Fibroblast of peridontal ligament (primary cell): ENCODE measurements at regions not wholly inside any gene's neighbourhood (a gene's known extent, or its start where the extent isn't known, plus 50 kb on each side); places are given as distances from the start of the nearest gene placed in this dataset.
A peak's percentile ranks its signal among the peaks of the same experiment; 100 is the strongest.
"Not testable (repeated sequence)": the region's sequence is repeated elsewhere in the genome, so short reads cannot be mapped to it uniquely, and the experiment has no call there.

Experiments used
- DNase-seq: peaks from one replicate; pipeline ENCODE4 v3.0.0-alpha.2; 2010; ENCODE audit errors: extremely low read depth

- no peak for DNase-seq
Observed at GRCh38 chr10:20616056-20616671, 280.9 kb downstream of the NEBL start.

- DNase-seq = no peak
Observed at GRCh38 chr10:20615395-20615794, 281.7 kb downstream of the NEBL start.

GRCh38 chr10:20614911-20615310, 282.2 kb downstream of the NEBL start:
- no peak for DNase-seq

GRCh38 chr10:20608503-20608902, 288.6 kb downstream of the NEBL start:
- DNase-seq = no peak

- no peak for DNase-seq
Observed at GRCh38 chr10:20606985-20607384, 290.1 kb downstream of the NEBL start.

- DNase-seq = no peak
Observed at GRCh38 chr10:20601941-20602461, 295.1 kb downstream of the NEBL start.

GRCh38 chr10:20598590-20598989, 298.5 kb downstream of the NEBL start:
- peak; percentile 0 for DNase-seq

- DNase-seq = no peak
Observed at GRCh38 chr10:20596911-20597310, 300.2 kb downstream of the NEBL start.

- DNase-seq = no peak
Observed at GRCh38 chr10:20596065-20596755, 300.9 kb downstream of the NEBL start.

- DNase-seq = no peak
Observed at GRCh38 chr10:20593649-20594048, 303.5 kb downstream of the NEBL start.

GRCh38 chr10:20582041-20582440, 315.1 kb downstream of the NEBL start:
- no peak for DNase-seq

GRCh38 chr10:20573924-20574323, 323.2 kb downstream of the NEBL start:
- no peak for DNase-seq

- not testable (repeated sequence) for DNase-seq
Observed at GRCh38 chr10:20555990-20556389, 341.1 kb downstream of the NEBL start.

GRCh38 chr10:20552382-20552781, 344.7 kb downstream of the NEBL start:
- DNase-seq = no peak

GRCh38 chr10:20551761-20552160, 345.4 kb downstream of the NEBL start:
- DNase-seq = no peak

GRCh38 chr10:20535897-20536881, 360.9 kb downstream of the NEBL start:
- no peak for DNase-seq

GRCh38 chr10:20531241-20531883, 365.7 kb downstream of the NEBL start:
- not testable (repeated sequence) for DNase-seq

GRCh38 chr10:20521186-20521585, 375.9 kb downstream of the NEBL start:
- DNase-seq = no peak

- DNase-seq = no peak
Observed at GRCh38 chr10:20515654-20516053, 381.5 kb downstream of the NEBL start.

- no peak for DNase-seq
Observed at GRCh38 chr10:20512631-20513030, 384.5 kb downstream of the NEBL start.

GRCh38 chr10:20508921-20509320, 388.2 kb downstream of the NEBL start:
- no peak for DNase-seq
